CD4-positive, alpha-beta T cell (primary cell): ENCODE measurements at regions not wholly inside any gene's neighbourhood (a gene's known extent, or its start where the extent isn't known, plus 50 kb on each side); places are given as distances from the start of the nearest gene placed in this dataset.

Experiments
- ATAC-seq: fragments of 200-7000 bp; cut with Tn5 transposase; one replicate; pipeline ENCODE4 v1.10.0; 2022; ENCODE audit warnings: mild to moderate bottlenecking; ENCODE audit not compliant: poor library complexity
- CTCF ChIA-PET: fragments of 350-600 bp; sonication (Branson Sonifier 250); formaldehyde crosslinking; loops from one replicate; lab custom pipeline; 2021; ENCODE audit warnings: antibody characterized with exemption, inconsistent platforms; lab: Charles Lee
- POLR2A ChIA-PET: fragments of 350-600 bp; sonication (Branson Sonifier 250); formaldehyde crosslinking; loops from one replicate; lab custom pipeline; 2021; ENCODE audit warnings: antibody characterized with exemption, inconsistent platforms; lab: Charles Lee
- DNase-seq, 14 experiments: peaks; one replicate each; pipeline ENCODE4 v3.0.0-alpha.2; 2013 to 2020; ENCODE audit warnings: mixed read lengths in 2 of 14
- H3K27ac ChIP-seq, 2 donors: one replicate each; pipeline versions ENCODE4 v1.5.1 to v1.7.0; 2013; ENCODE audit warnings: low read length in 2 of 2, low read depth in 1 of 2, mild to moderate bottlenecking in 1 of 2
- H3K27me3 ChIP-seq, 2 experiments: 1 replicate in 1 of 2; 2 replicates in 1 of 2; pipeline versions ENCODE4 v1.6.1 to v1.7.0; 2013; ENCODE audit warnings: low read length in 2 of 2, control low read depth in 1 of 2, mild to moderate bottlenecking in 1 of 2, moderate library complexity in 1 of 2; ENCODE audit not compliant: insufficient read depth in 2 of 2, control insufficient read depth in 1 of 2
- H3K36me3 ChIP-seq: one replicate; pipeline ENCODE4 v1.6.1; 2013; ENCODE audit warnings: low read length, control low read depth; ENCODE audit not compliant: insufficient read depth
- H3K4me1 ChIP-seq: one replicate; pipeline ENCODE4 v1.6.1; 2013; ENCODE audit warnings: low read length, control low read depth; ENCODE audit not compliant: insufficient read depth
- H3K4me3 ChIP-seq: one replicate; pipeline ENCODE4 v1.5.1; 2013; ENCODE audit warnings: mild to moderate bottlenecking, low read length, moderate library complexity
- H3K9me3 ChIP-seq, 2 experiments: 1 replicate in 1 of 2; 2 replicates in 1 of 2; pipeline versions ENCODE4 v1.6.1 to v1.7.0; 2013; ENCODE audit warnings: low read length in 2 of 2, mild to moderate bottlenecking in 2 of 2, control low read depth in 1 of 2, moderate library complexity in 1 of 2; ENCODE audit not compliant: control insufficient read depth in 1 of 2, insufficient read depth in 1 of 2
- H3K27ac Mint-ChIP-seq: one replicate; pipeline ENCODE4 v1.8.0; 2020; ENCODE audit warnings: mixed read lengths
- H3K27me3 Mint-ChIP-seq: one replicate; pipeline ENCODE4 v1.8.0; 2021; ENCODE audit warnings: mixed read lengths
- H3K36me3 Mint-ChIP-seq: one replicate; pipeline ENCODE4 v1.8.0; 2021; ENCODE audit warnings: low read depth, mixed read lengths
- H3K4me1 Mint-ChIP-seq: one replicate; pipeline ENCODE4 v1.8.0; 2021; ENCODE audit warnings: low read depth, mixed read lengths
- H3K4me3 Mint-ChIP-seq: one replicate; pipeline ENCODE4 v1.8.0; 2020; ENCODE audit warnings: mild to moderate bottlenecking, mixed read lengths
- H3K9me3 Mint-ChIP-seq: one replicate; pipeline ENCODE4 v1.8.0; 2020; ENCODE audit warnings: mixed read lengths
- CTCF ChIP-seq: fragments of 200-600 bp; IDR thresholded peaks from one replicate; pipeline ENCODE4 v1.8.0; 2022; ENCODE audit warnings: antibody characterized with exemption, mild to moderate bottlenecking
- intact Hi-C, 2 experiments: fragments of 100-400 bp; cut with DNase I in 1 of 2; cut with micrococcal nuclease in 1 of 2; formaldehyde crosslinking; loops; one replicate each; pipeline versions ENCODE4 v1.15.1 to v1.9.0; 2023 to 2025; cut with DNase I, micrococcal nuclease

DNA sequence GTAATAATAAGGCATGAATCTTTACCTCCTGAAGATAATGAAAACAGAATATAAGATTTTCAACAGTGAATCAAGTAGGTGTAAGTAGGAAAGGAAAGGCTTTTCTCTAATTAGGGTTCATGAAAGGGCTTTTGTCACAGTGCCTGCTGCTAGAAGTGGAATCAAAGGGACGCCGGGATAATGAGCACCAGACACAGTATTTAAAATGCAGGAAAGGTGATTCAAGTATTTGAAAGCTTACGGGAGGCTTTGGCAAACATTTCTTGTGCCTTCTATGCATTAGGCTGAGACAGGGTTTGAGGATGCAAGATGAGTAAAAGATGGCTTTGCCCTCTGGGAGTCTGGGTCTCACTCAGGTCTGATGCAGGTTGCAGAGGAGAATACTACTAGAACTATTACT lies 70.5 kb upstream of the ANO4 start:
- H3K36me3 ChIP-seq: no peaks in the 10 kb centered on the region
- H3K4me1 Mint-ChIP-seq: no peaks in the 10 kb centered on the region
- no peak overlapping the region for H3K27ac Mint-ChIP-seq
- no peak overlapping the region for H3K4me3 Mint-ChIP-seq
- H3K27me3 Mint-ChIP-seq: peaks cover 23% of the 10 kb centered on the region
- intact Hi-C loops: no loop called here
- no peaks in the 10 kb centered on the region for H3K36me3 Mint-ChIP-seq
- no peak for TF ChIP-seq CTCF
- no peaks in the 10 kb centered on the region for H3K4me1 ChIP-seq
- ChIA-PET POLR2A (no interaction called here), CTCF (no interaction called here)
- DNase-seq (no peak), ATAC-seq (no peak)
- no peak overlapping the region for H3K4me3 ChIP-seq
- H3K9me3 Mint-ChIP-seq: no peaks in the 10 kb centered on the region
- no peaks in the 10 kb centered on the region for H3K9me3 ChIP-seq
- H3K27ac ChIP-seq: no peak overlapping the region
- peaks cover 3 to 4% of the 10 kb centered on the region in 2 experiments for H3K27me3 ChIP-seq

GRCh38 chr12:100733817-100734593 lies 60.6 kb upstream of the ANO4 start:
- Mint-ChIP-seq H3K4me3 (no peak overlapping the region), H3K4me1 (no peaks in the 10 kb centered on the region), H3K9me3 (no peaks in the 10 kb centered on the region), H3K27me3 (peaks cover 16% of the 10 kb centered on the region), H3K27ac (no peak overlapping the region), H3K36me3 (no peaks in the 10 kb centered on the region)
- Histone ChIP-seq H3K27me3 (no peaks in the 10 kb centered on the region), H3K4me1 (no peaks in the 10 kb centered on the region), H3K36me3 (no peaks in the 10 kb centered on the region), H3K27ac (no peak overlapping the region), H3K4me3 (no peak overlapping the region), H3K9me3 (no peaks in the 10 kb centered on the region)
- POLR2A ChIA-PET: no interaction called here
- no peak for TF ChIP-seq CTCF
- DNase-seq (no peak), ATAC-seq (no peak)
- intact Hi-C loops: loop anchor here in 1 of 2 experiments (5.0 kb wide), 1 partner anchor 502 kb away; no protein-coding TSS in a partner anchor
- CTCF ChIA-PET: no interaction called here

GRCh38 chr12:100737168-100737567 lies 57.4 kb upstream of the ANO4 start:
- Mint-ChIP-seq H3K4me1 (no peaks in the 10 kb centered on the region), H3K36me3 (no peaks in the 10 kb centered on the region), H3K9me3 (no peaks in the 10 kb centered on the region), H3K27ac (no peak overlapping the region), H3K4me3 (no peak overlapping the region), H3K27me3 (peaks cover 16% of the 10 kb centered on the region)
- ATAC-seq (no peak), DNase-seq (no peak)
- Histone ChIP-seq H3K36me3 (no peaks in the 10 kb centered on the region), H3K27me3 (no peaks in the 10 kb centered on the region), H3K4me3 (no peak overlapping the region), H3K4me1 (no peaks in the 10 kb centered on the region), H3K27ac (no peak overlapping the region), H3K9me3 (no peaks in the 10 kb centered on the region)
- TF ChIP-seq CTCF: no peak
- ChIA-PET CTCF (no interaction called here), POLR2A (no interaction called here)
- intact Hi-C loops: loop anchor here in 1 of 2 experiments (5.0 kb wide), 1 partner anchor 505 kb away; no protein-coding TSS in a partner anchor
